NCI-H69 (cell line): ENCODE measurements at regions not wholly inside any gene's neighbourhood (a gene's known extent, or its start where the extent isn't known, plus 50 kb on each side); places are given as distances from the start of the nearest gene placed in this dataset.
A peak's percentile ranks its signal among the peaks of the same experiment; 100 is the strongest.

Experiments used
- DNase-seq: peaks from one replicate; lab custom pipeline; 2025; lab: John Stamatoyannopoulos, UW

- DNase-seq: no peak
Measured at GRCh38 chr18:64618390-64618789, 469.5 kb upstream of the LINC00305 start.

- DNase-seq: no peak
Measured at GRCh38 chr18:64615021-64615420, 466.1 kb upstream of the LINC00305 start.

GRCh38 chr18:64614446-64614845 is 465.6 kb upstream of the LINC00305 start:
- no peak for DNase-seq

- peak; percentile 55 for DNase-seq
Measured at GRCh38 chr18:64592246-64592645, 443.4 kb upstream of the LINC00305 start.

- DNase-seq: no peak
Measured at GRCh38 chr18:64589000-64589399, 440.1 kb upstream of the LINC00305 start.

- peak; percentile 32 for DNase-seq
Measured at GRCh38 chr18:64566456-64566855, 417.6 kb upstream of the LINC00305 start.

GRCh38 chr18:64562651-64563050 is 413.8 kb upstream of the LINC00305 start:
- no peak for DNase-seq

GRCh38 chr18:64546451-64546850 is 397.6 kb upstream of the LINC00305 start:
- DNase-seq: no peak

- DNase-seq: no peak
Measured at GRCh38 chr18:64539847-64540246, 391.0 kb upstream of the LINC00305 start.

GRCh38 chr18:64528646-64529045 is 379.8 kb upstream of the LINC00305 start:
- DNase-seq: no peak

- DNase-seq: no peak
Measured at GRCh38 chr18:64519201-64519600, 370.3 kb upstream of the LINC00305 start.

- no peak for DNase-seq
Measured at GRCh38 chr18:64518191-64518590, 369.3 kb upstream of the LINC00305 start.

GRCh38 chr18:64513401-64513800 is 364.5 kb upstream of the LINC00305 start:
- peak; percentile 62 for DNase-seq

- no peak for DNase-seq
Measured at GRCh38 chr18:64490207-64490606, 341.3 kb upstream of the LINC00305 start.

GRCh38 chr18:64488698-64489097 is 339.8 kb upstream of the LINC00305 start:
- no peak for DNase-seq

GRCh38 chr18:64474773-64475172 is 325.9 kb upstream of the LINC00305 start:
- peak; percentile 93 for DNase-seq

- DNase-seq: peak; percentile 43
Measured at GRCh38 chr18:64474255-64474654, 325.4 kb upstream of the LINC00305 start.

GRCh38 chr18:64449434-64449833 is 300.5 kb upstream of the LINC00305 start:
- DNase-seq: no peak

- DNase-seq: peak; percentile 97
Measured at GRCh38 chr18:64444819-64445218, 295.9 kb upstream of the LINC00305 start.

GRCh38 chr18:64438178-64438577 is 289.3 kb upstream of the LINC00305 start:
- DNase-seq: no peak

- no peak for DNase-seq
Measured at GRCh38 chr18:64436111-64436510, 287.2 kb upstream of the LINC00305 start.

- DNase-seq: no peak
Measured at GRCh38 chr18:64419156-64419555, 270.3 kb upstream of the LINC00305 start.

GRCh38 chr18:64416990-64417389 is 268.1 kb upstream of the LINC00305 start:
- DNase-seq: no peak

- DNase-seq: no peak
Measured at GRCh38 chr18:64415218-64415617, 266.3 kb upstream of the LINC00305 start.

- no peak for DNase-seq
Measured at GRCh38 chr18:64410685-64411084, 261.8 kb upstream of the LINC00305 start.
